HG03196 (cell line): ENCODE measurements at regions not wholly inside any gene's neighbourhood (a gene's known extent, or its start where the extent isn't known, plus 50 kb on each side); places are given as distances from the start of the nearest gene placed in this dataset.
"Not testable (repeated sequence)": the region's sequence is repeated elsewhere in the genome, so short reads cannot be mapped to it uniquely, and the experiment has no call there.

Experiments
- ATAC-seq: cut with Tn5 transposase; IDR thresholded peaks from one replicate; pipeline ENCODE4 v1.9.1; 2021; ENCODE audit not compliant: unreplicated experiment

GRCh38 chr2:153308466-153308865 is 170.1 kb downstream of the RPRM start:
- no peak for ATAC-seq

GRCh38 chr2:153307223-153307622 is 171.3 kb downstream of the RPRM start:
- no peak for ATAC-seq

- no peak for ATAC-seq
These were observed 178.8 kb downstream of the RPRM start for GRCh38 chr2:153299809-153300208.

- no peak for ATAC-seq
These were observed 179.3 kb downstream of the RPRM start for GRCh38 chr2:153299217-153299616.

GRCh38 chr2:153294199-153294786 is 184.3 kb downstream of the RPRM start:
- ATAC-seq, result no peak

GRCh38 chr2:153291718-153292117 is 186.8 kb downstream of the RPRM start:
- no peak for ATAC-seq

- peak; percentile 59 for ATAC-seq
These were observed 191.3 kb downstream of the RPRM start for GRCh38 chr2:153287109-153287801.

GRCh38 chr2:153268941-153269461 is 209.6 kb downstream of the RPRM start:
- ATAC-seq, result no peak

GRCh38 chr2:153256876-153257275 is 221.7 kb downstream of the RPRM start:
- ATAC-seq, result not testable (repeated sequence)

- not testable (repeated sequence) for ATAC-seq
These were observed 231.9 kb downstream of the RPRM start for GRCh38 chr2:153246636-153247035.

GRCh38 chr2:153235516-153235915 is 243.0 kb downstream of the RPRM start:
- ATAC-seq, result peak; percentile 97

- no peak for ATAC-seq
These were observed 246.1 kb downstream of the RPRM start for GRCh38 chr2:153232464-153232863.

- ATAC-seq, result no peak
These were observed 247.6 kb downstream of the RPRM start for GRCh38 chr2:153230977-153231376.

GRCh38 chr2:153228904-153229303 is 249.7 kb downstream of the RPRM start:
- no peak for ATAC-seq

- no peak for ATAC-seq
These were observed 250.6 kb downstream of the RPRM start for GRCh38 chr2:153227981-153228380.

- no peak for ATAC-seq
These were observed 256.1 kb downstream of the RPRM start for GRCh38 chr2:153222231-153223165.

GRCh38 chr2:153221506-153221905 is 257.1 kb downstream of the RPRM start:
- ATAC-seq, result no peak

- ATAC-seq, result no peak
These were observed 257.5 kb downstream of the RPRM start for GRCh38 chr2:153221087-153221486.

GRCh38 chr2:153218851-153219250 is 259.7 kb downstream of the RPRM start:
- ATAC-seq, result no peak

GRCh38 chr2:153214337-153214736 is 264.2 kb downstream of the RPRM start:
- no peak for ATAC-seq

GRCh38 chr2:153213022-153213421 is 265.5 kb downstream of the RPRM start:
- ATAC-seq, result peak; percentile 73
